ENCODE measurements at regions not wholly inside any gene's neighbourhood (a gene's known extent, or its start where the extent isn't known, plus 50 kb on each side); places are given as distances from the start of the nearest gene placed in this dataset.

GRCh38 chr12:11461433-11461832 is 66.1 kb upstream of the PRB2 start:
- BruUV-seq (replicated peaks), result no TSS peak
- H3K9me2 ChIP-seq (replicated peaks; ENCODE audit: low read length), result no peaks in the 10 kb centered on the region
- DNase-seq (no peak), ATAC-seq (no peak)
- no peak overlapping the region for H3K27ac ChIP-seq (ENCODE audit: low read length)
- ChIA-PET POLR2A (ENCODE audit: unreplicated experiment) (no interaction called here), CTCF (no interaction called here)
- no peaks in the 10 kb centered on the region for H3K79me2 ChIP-seq (ENCODE audit: low read length)
- no peaks in the 10 kb centered on the region for H3K36me3 ChIP-seq (ENCODE audit: low read depth, low read length)
- H3F3A ChIP-seq (ENCODE audit: low read length, unreplicated experiment), result no peaks in the 10 kb centered on the region
- H3K9me3 ChIP-seq (ENCODE audit: low read length), result no peaks in the 10 kb centered on the region
- no peaks in the 10 kb centered on the region for H3K27me3 ChIP-seq (ENCODE audit: low read length)
- H3K9ac ChIP-seq (ENCODE audit: low read length), result no peak overlapping the region
- H4K20me1 ChIP-seq (ENCODE audit: low read length), result no peaks in the 10 kb centered on the region
- intact Hi-C loops (cut with micrococcal nuclease), result no loop called here
- TF ChIP-seq EZH2phosphoT487 (IDR thresholded peaks at IDR 0.05; ENCODE audit: borderline replicate concordance, low read length), result no peak
- TF ChIP-seq EZH2 (IDR thresholded peaks at IDR 0.05; ENCODE audit: low read length, unreplicated experiment), result no peak
- TF ChIP-seq, protein P1, sequence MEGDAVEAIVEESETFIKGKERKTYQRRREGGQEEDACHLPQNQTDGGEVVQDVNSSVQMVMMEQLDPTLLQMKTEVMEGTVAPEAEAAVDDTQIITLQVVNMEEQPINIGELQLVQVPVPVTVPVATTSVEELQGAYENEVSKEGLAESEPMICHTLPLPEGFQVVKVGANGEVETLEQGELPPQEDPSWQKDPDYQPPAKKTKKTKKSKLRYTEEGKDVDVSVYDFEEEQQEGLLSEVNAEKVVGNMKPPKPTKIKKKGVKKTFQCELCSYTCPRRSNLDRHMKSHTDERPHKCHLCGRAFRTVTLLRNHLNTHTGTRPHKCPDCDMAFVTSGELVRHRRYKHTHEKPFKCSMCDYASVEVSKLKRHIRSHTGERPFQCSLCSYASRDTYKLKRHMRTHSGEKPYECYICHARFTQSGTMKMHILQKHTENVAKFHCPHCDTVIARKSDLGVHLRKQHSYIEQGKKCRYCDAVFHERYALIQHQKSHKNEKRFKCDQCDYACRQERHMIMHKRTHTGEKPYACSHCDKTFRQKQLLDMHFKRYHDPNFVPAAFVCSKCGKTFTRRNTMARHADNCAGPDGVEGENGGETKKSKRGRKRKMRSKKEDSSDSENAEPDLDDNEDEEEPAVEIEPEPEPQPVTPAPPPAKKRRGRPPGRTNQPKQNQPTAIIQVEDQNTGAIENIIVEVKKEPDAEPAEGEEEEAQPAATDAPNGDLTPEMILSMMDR (conservative IDR thresholded peaks at IDR 0.05; ENCODE audit: low read depth, low read length), result no peak
- H3K4me1 ChIP-seq (ENCODE audit: insufficient read depth, low read length), result 0 out of 2 replicates have a peak, but pooled peaks cover 6% of the 10 kb centered on the region
- H3K4me2 ChIP-seq (ENCODE audit: low read length), result no peak overlapping the region
- H2AFZ ChIP-seq (ENCODE audit: low read length), result no peak overlapping the region
- no peak overlapping the region for H3K4me3 ChIP-seq (ENCODE audit: low read length)

DNA sequence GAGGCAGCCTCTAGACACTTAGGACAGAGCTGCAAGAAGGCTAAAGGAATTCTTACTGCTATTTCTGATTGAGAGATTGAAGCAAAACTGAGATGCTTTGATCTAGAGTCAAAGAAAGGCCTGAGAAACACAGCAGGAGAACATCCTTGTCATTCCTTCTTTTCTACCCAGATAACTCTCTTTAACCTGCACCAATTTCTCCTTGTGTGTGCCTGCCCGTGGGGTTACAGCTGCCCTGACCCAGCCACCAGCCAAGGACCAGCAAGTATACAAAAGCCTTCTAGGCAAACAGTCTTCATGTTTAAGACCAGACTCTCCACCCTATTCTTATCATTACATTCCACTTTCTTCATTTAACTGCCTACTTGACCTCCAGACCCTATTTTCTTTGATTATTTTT is 81.7 kb upstream of the PRB2 start:
- Histone ChIP-seq H3K4me1 (ENCODE audit: insufficient read depth, low read length) (0 out of 2 replicates have a peak, but pooled peaks cover under 1% of the 10 kb centered on the region), H3F3A (ENCODE audit: low read length, unreplicated experiment) (no peaks in the 10 kb centered on the region), H3K36me3 (ENCODE audit: low read depth, low read length) (no peaks in the 10 kb centered on the region), H3K9ac (ENCODE audit: low read length) (no peak overlapping the region), H3K9me3 (ENCODE audit: low read length) (no peaks in the 10 kb centered on the region), H3K27ac (ENCODE audit: low read length) (no peak overlapping the region), H3K9me2 (replicated peaks; ENCODE audit: low read length) (no peaks in the 10 kb centered on the region), H3K79me2 (ENCODE audit: low read length) (no peaks in the 10 kb centered on the region), H2AFZ (ENCODE audit: low read length) (no peak overlapping the region), H4K20me1 (ENCODE audit: low read length) (no peaks in the 10 kb centered on the region), H3K4me2 (ENCODE audit: low read length) (no peak overlapping the region), H3K4me3 (ENCODE audit: low read length) (no peak overlapping the region), H3K27me3 (ENCODE audit: low read length) (no peaks in the 10 kb centered on the region)
- no TSS peak for BruUV-seq (replicated peaks)
- ATAC-seq (no peak), DNase-seq (no peak)
- ChIA-PET CTCF (no interaction called here), POLR2A (ENCODE audit: unreplicated experiment) (no interaction called here)
- intact Hi-C loops (cut with micrococcal nuclease), result no loop called here
- no peak for TF ChIP-seq EZH2 (IDR thresholded peaks at IDR 0.05; ENCODE audit: low read length, unreplicated experiment)
- TF ChIP-seq, protein P1 (conservative IDR thresholded peaks at IDR 0.05; ENCODE audit: low read depth, low read length), result no peak
- no peak for TF ChIP-seq EZH2phosphoT487 (IDR thresholded peaks at IDR 0.05; ENCODE audit: borderline replicate concordance, low read length)

- no TSS peak for BruUV-seq (replicated peaks)
- no peaks in the 10 kb centered on the region for H3F3A ChIP-seq (ENCODE audit: low read length, unreplicated experiment)
- no peak overlapping the region for H3K4me3 ChIP-seq (ENCODE audit: low read length)
- peak overlapping the region; percentile 43 for H3K27ac ChIP-seq (ENCODE audit: low read length)
- peaks cover 15% of the 10 kb centered on the region for H3K4me1 ChIP-seq (ENCODE audit: insufficient read depth, low read length)
- H3K79me2 ChIP-seq (ENCODE audit: low read length), result no peaks in the 10 kb centered on the region
- DNase-seq (peak; percentile 59), ATAC-seq (peak; percentile 84)
- intact Hi-C loops (cut with micrococcal nuclease), result loop anchor here (10.0 kb wide), 1 partner anchor 118 kb away; no protein-coding TSS in a partner anchor
- peak overlapping the region; percentile 22 for H3K4me2 ChIP-seq (ENCODE audit: low read length)
- no peaks in the 10 kb centered on the region for H3K9me3 ChIP-seq (ENCODE audit: low read length)
- CTCF ChIA-PET, result interaction anchor here (0.6 to 0.7 kb wide), 2 partner anchors 312 to 1095 kb away, joined by 3 to 5 read pairs; partner anchors contain the start of gene SMIM10L1
- H3K36me3 ChIP-seq (ENCODE audit: low read depth, low read length), result no peaks in the 10 kb centered on the region
- TF ChIP-seq EZH2 (IDR thresholded peaks at IDR 0.05; ENCODE audit: low read length, unreplicated experiment) (no peak), EZH2phosphoT487 (IDR thresholded peaks at IDR 0.05; ENCODE audit: borderline replicate concordance, low read length) (no peak)
- TF ChIP-seq, protein P1 (conservative IDR thresholded peaks at IDR 0.05; ENCODE audit: low read depth, low read length), result no peak
- no peak overlapping the region for H2AFZ ChIP-seq (ENCODE audit: low read length)
- no peak overlapping the region for H3K9ac ChIP-seq (ENCODE audit: low read length)
- no peaks in the 10 kb centered on the region for H3K27me3 ChIP-seq (ENCODE audit: low read length)
- H3K9me2 ChIP-seq (replicated peaks; ENCODE audit: low read length), result no peaks in the 10 kb centered on the region
- POLR2A ChIA-PET (ENCODE audit: unreplicated experiment), result no interaction called here
- no peaks in the 10 kb centered on the region for H4K20me1 ChIP-seq (ENCODE audit: low read length)
These were observed 87.6 kb upstream of the PRB2 start for GRCh38 chr12:11482955-11483354.
